SK-N-SH (cell line): ENCODE measurements at regions not wholly inside any gene's neighbourhood (a gene's known extent, or its start where the extent isn't known, plus 50 kb on each side); places are given as distances from the start of the nearest gene placed in this dataset.

Experiments
- CTCF ChIA-PET: fragments of 300-600, 350-600 bp; formaldehyde crosslinking; extraction: SDS; loops from one replicate; lab custom pipeline; 2021; lab: Yijun Ruan, JAX
- POLR2A ChIA-PET: fragments of 350-600 bp; sonication (Branson Sonifier 250); formaldehyde crosslinking; extraction: SDS; loops from one replicate; lab custom pipeline; 2020; ENCODE audit warnings: antibody characterized with exemption, inconsistent platforms; lab: Yijun Ruan, JAX
- DNase-seq: peaks from one replicate; pipeline ENCODE4 v3.0.0; 2012
- H2AFZ ChIP-seq: fragments of 200-600 bp; sonication (generic); 2 replicates; pipeline ENCODE4 v1.8.1; 2016; ENCODE audit warnings: antibody characterized with exemption, mild to moderate bottlenecking, low read depth
- H3F3A ChIP-seq: fragments of 200-600 bp; sonication (generic); replicated peaks from 2 replicates; pipeline ENCODE3; 2016; ENCODE audit warnings: antibody characterized with exemption, mild to moderate bottlenecking; ENCODE audit not compliant: insufficient read depth
- H3K27ac ChIP-seq, 2 experiments: fragments of 200-500 bp in 1 of 2; fragments of 200-600 bp in 1 of 2; sonication (Bioruptor generic) in 1 of 2; sonication (generic), shearing (Covaris generic) in 1 of 2; 2 replicates each; pipeline versions ENCODE4 v1.5.1 to v1.6.1; 2014 to 2016; ENCODE audit warnings: low read depth in 2 of 2, inconsistent platforms in 1 of 2, low read length in 1 of 2, mild to moderate bottlenecking in 1 of 2, mixed read lengths in 1 of 2
- H3K27me3 ChIP-seq: fragments of 200-600 bp; sonication (generic), shearing (Covaris generic); 2 replicates; pipeline ENCODE4 v1.6.1; 2016; ENCODE audit warnings: mixed run types; ENCODE audit not compliant: insufficient read depth
- H3K36me3 ChIP-seq, 2 experiments: fragments of 200-500 bp in 1 of 2; fragments of 200-600 bp in 1 of 2; sonication (Bioruptor generic) in 1 of 2; sonication (generic) in 1 of 2; replicated peaks in 1 of 2; 2 replicates each; pipeline versions ENCODE3 to v1.5.1; 2014 to 2016; ENCODE audit warnings: low read length in 1 of 2, mild to moderate bottlenecking in 1 of 2; ENCODE audit not compliant: insufficient read depth in 2 of 2, control insufficient read depth in 1 of 2
- H3K4me1 ChIP-seq, 2 experiments: fragments of 200-500 bp in 1 of 2; fragments of 200-600 bp in 1 of 2; sonication (Bioruptor generic) in 1 of 2; sonication (generic), shearing (Covaris generic) in 1 of 2; 2 replicates each; pipeline versions ENCODE4 v1.5.1 to v1.6.1; 2014 to 2016; ENCODE audit warnings: low read depth in 1 of 2, low read length in 1 of 2, mixed run types in 1 of 2; ENCODE audit not compliant: insufficient read depth in 2 of 2, control insufficient read depth in 1 of 2
- H3K4me2 ChIP-seq: fragments of 200-600 bp; sonication (generic), shearing (Covaris generic); 2 replicates; pipeline ENCODE4 v1.6.1; 2017; ENCODE audit warnings: mixed run types
- H3K4me3 ChIP-seq, 2 experiments: fragments of 200-500 bp in 1 of 2; fragments of 200-600 bp in 1 of 2; sonication (Bioruptor generic) in 1 of 2; sonication (generic), shearing (Covaris generic) in 1 of 2; 2 replicates each; pipeline versions ENCODE4 v1.5.1 to v1.8.1; 2014 to 2016; ENCODE audit warnings: low read depth in 2 of 2, inconsistent platforms in 1 of 2, low read length in 1 of 2, mild to moderate bottlenecking in 1 of 2, mixed read lengths in 1 of 2, moderate library complexity in 1 of 2
- H3K79me2 ChIP-seq: fragments of 200-600 bp; sonication (generic); 2 replicates; pipeline ENCODE4 v1.8.1; 2017; ENCODE audit warnings: mild to moderate bottlenecking; ENCODE audit not compliant: insufficient read depth
- H3K9ac ChIP-seq: fragments of 200-600 bp; sonication (generic); 2 replicates; pipeline ENCODE4 v1.6.1; 2017; ENCODE audit warnings: mixed run types
- H3K9me2 ChIP-seq: fragments of 200-600 bp; sonication (generic); 2 replicates; pipeline ENCODE4 v1.6.1; 2017; ENCODE audit warnings: mixed run types
- H3K9me3 ChIP-seq: fragments of 200-600 bp; sonication (generic); 2 replicates; pipeline ENCODE4 v1.6.1; 2017; ENCODE audit warnings: mixed run types, mild to moderate bottlenecking, moderate library complexity
- H4K20me1 ChIP-seq: fragments of 200-600 bp; sonication (generic); 2 replicates; pipeline ENCODE4 v1.6.1; 2017; ENCODE audit warnings: mild to moderate bottlenecking, mixed run types; ENCODE audit not compliant: insufficient read depth
- FOSL2 ChIP-seq: IDR thresholded peaks from 2 replicates; pipeline ENCODE4 v1.4.0; 2012; ENCODE audit warnings: low read depth, mild to moderate bottlenecking, moderate library complexity, borderline replicate concordance
- FOXM1 ChIP-seq: IDR thresholded peaks from 2 replicates; pipeline ENCODE4 v1.4.0; 2012; ENCODE audit warnings: low read depth, mild to moderate bottlenecking
- IRF3 ChIP-seq: fragments of 150-350 bp; IDR thresholded peaks from 2 replicates; pipeline ENCODE4 v1.6.1; 2016; ENCODE audit warnings: mild to moderate bottlenecking, low read depth, low read length
- MAX ChIP-seq: IDR thresholded peaks from 2 replicates; pipeline ENCODE4 v1.4.0; 2012; ENCODE audit warnings: low read depth
- MEF2A ChIP-seq: IDR thresholded peaks from 2 replicates; pipeline ENCODE4 v1.4.0; 2012; ENCODE audit warnings: low read depth, borderline replicate concordance
- MXI1 ChIP-seq: IDR thresholded peaks from 2 replicates; pipeline ENCODE4 v1.6.1; 2012; ENCODE audit warnings: mild to moderate bottlenecking, low read depth, low read length, improper control_type of control experiment
- NFIC ChIP-seq: IDR thresholded peaks from 2 replicates; pipeline ENCODE4 v1.4.0; 2012; ENCODE audit warnings: borderline replicate concordance
- PBX3 ChIP-seq: IDR thresholded peaks from 2 replicates; pipeline ENCODE4; 2012
- POLR2AphosphoS5 ChIP-seq: IDR thresholded peaks from 2 replicates; pipeline ENCODE4 v1.6.1; 2012; ENCODE audit warnings: low read depth, low read length
- RCOR1 ChIP-seq: fragments of 150-350 bp; IDR thresholded peaks from 2 replicates; pipeline ENCODE4 v1.6.1; 2017; ENCODE audit warnings: antibody characterized with exemption, low read length
- REST ChIP-seq: IDR thresholded peaks from 2 replicates; pipeline ENCODE4 v1.6.1; 2012; ENCODE audit warnings: mild to moderate bottlenecking, low read depth, low read length, moderate library complexity
- RFX5 ChIP-seq: IDR thresholded peaks from 2 replicates; pipeline ENCODE4 v1.6.1; 2012; ENCODE audit warnings: mild to moderate bottlenecking, improper control_type of control experiment, low read length
- RXRA ChIP-seq: IDR thresholded peaks from 2 replicates; pipeline ENCODE4 v1.4.0; 2012; ENCODE audit warnings: low read depth, mild to moderate bottlenecking, borderline replicate concordance
- SIN3A ChIP-seq: IDR thresholded peaks from 2 replicates; pipeline ENCODE4 v1.6.1; 2012; ENCODE audit warnings: low read depth, mild to moderate bottlenecking, low read length, moderate library complexity, borderline replicate concordance
- SMC3 ChIP-seq: IDR thresholded peaks from 2 replicates; pipeline ENCODE4 v1.6.1; 2012; ENCODE audit warnings: low read depth, low read length, improper control_type of control experiment
- TAF1 ChIP-seq: IDR thresholded peaks from 2 replicates; pipeline ENCODE4 v1.6.1; 2012; ENCODE audit warnings: low read depth, mild to moderate bottlenecking, low read length, moderate library complexity, borderline replicate concordance
- USF2 ChIP-seq: fragments of 150-350 bp; IDR thresholded peaks from 2 replicates; pipeline ENCODE4 v1.6.1; 2017; ENCODE audit warnings: antibody characterized with exemption, low read length, low read depth, borderline replicate concordance
- WGBS: methylation state at CpG from one replicate; pipeline ENCODE4 v1.1.6; 2017; ENCODE audit warnings: low lambda C conversion rate; 5-methylcytosine and 5-hydroxymethylcytosine counted together

- no peaks in the 10 kb centered on the region for H3F3A ChIP-seq
- DNase-seq = no peak
- H3K9me3 ChIP-seq = no peaks in the 10 kb centered on the region
- H3K27me3 ChIP-seq = no peaks in the 10 kb centered on the region
- no peaks in the 10 kb centered on the region for H4K20me1 ChIP-seq
- no peak overlapping the region for H2AFZ ChIP-seq
- TF ChIP-seq SMC3 = no peak
- TF ChIP-seq RCOR1 = no peak
- TF ChIP-seq FOXM1 = no peak
- no peak for TF ChIP-seq MAX
- no peak for TF ChIP-seq RFX5
- TF ChIP-seq FOSL2 = no peak
- no peak for TF ChIP-seq TAF1
- no peak for TF ChIP-seq IRF3
- no peak for TF ChIP-seq MXI1
- TF ChIP-seq RXRA = no peak
- TF ChIP-seq POLR2AphosphoS5 = no peak
- no peak for TF ChIP-seq REST
- no peak for TF ChIP-seq USF2
- no peak for TF ChIP-seq MEF2A
- no peak for TF ChIP-seq PBX3
- TF ChIP-seq NFIC = no peak
- TF ChIP-seq SIN3A = no peak
- H3K36me3 ChIP-seq = no peaks in the 10 kb centered on the region
- no peak overlapping the region for H3K4me3 ChIP-seq
- no peak overlapping the region for H3K4me2 ChIP-seq
- no CpG with 5 or more reads among the region's 3 CpGs for WGBS
- H3K9ac ChIP-seq = no peak overlapping the region
- CTCF ChIA-PET = interaction anchor here (1.1 kb wide), 1 partner anchor 202 kb away, joined by 4 read pairs; no protein-coding TSS in a partner anchor
- no peaks in the 10 kb centered on the region for H3K9me2 ChIP-seq
- peaks cover 0 to 6% of the 10 kb centered on the region in 2 experiments; a peak in 2 of 4 replicates for H3K4me1 ChIP-seq
- H3K27ac ChIP-seq = no peak overlapping the region
- POLR2A ChIA-PET = no interaction called here
- H3K79me2 ChIP-seq = no peaks in the 10 kb centered on the region
These were observed 213.7 kb downstream of the BRINP2 start for GRCh38 chr1:177384461-177384860.
